Smooth muscle cell (in vitro differentiated cells): ENCODE measurements at regions not wholly inside any gene's neighbourhood (a gene's known extent, or its start where the extent isn't known, plus 50 kb on each side); places are given as distances from the start of the nearest gene placed in this dataset.

Source experiments
- DNase-seq: peaks from one replicate; lab custom pipeline; 2025; ENCODE audit not compliant: unreplicated experiment; lab: John Stamatoyannopoulos, UW
- H2AFZ ChIP-seq: fragments of 200-600 bp; sonication (generic); 2 replicates; pipeline ENCODE4 v1.6.0; 2016; ENCODE audit warnings: antibody characterized with exemption, low read depth, mild to moderate bottlenecking
- H3F3A ChIP-seq: fragments of 200-600 bp; sonication (generic); 2 replicates; pipeline ENCODE4 v1.6.0; 2017; ENCODE audit warnings: antibody characterized with exemption, low read depth
- H3K27ac ChIP-seq: fragments of 200-600 bp; sonication (generic); 2 replicates; pipeline ENCODE4 v1.5.1; 2016; ENCODE audit warnings: low read depth, mild to moderate bottlenecking
- H3K27me3 ChIP-seq: fragments of 200-600 bp; sonication (generic); 2 replicates; pipeline ENCODE4 v1.6.1; 2016; ENCODE audit warnings: low read depth, mild to moderate bottlenecking
- H3K36me3 ChIP-seq: fragments of 200-600 bp; sonication (generic); 2 replicates; pipeline ENCODE4 v1.5.1; 2016; ENCODE audit warnings: low read depth
- H3K4me1 ChIP-seq: fragments of 200-600 bp; sonication (generic); 2 replicates; pipeline ENCODE4 v1.5.1; 2016; ENCODE audit warnings: low read depth
- H3K4me2 ChIP-seq: fragments of 200-600 bp; sonication (generic); 2 replicates; pipeline ENCODE4 v1.6.0; 2016; ENCODE audit warnings: mild to moderate bottlenecking
- H3K4me3 ChIP-seq: fragments of 200-600 bp; sonication (generic); 2 replicates; pipeline ENCODE4 v1.5.1; 2016; ENCODE audit warnings: mild to moderate bottlenecking
- H3K79me2 ChIP-seq: fragments of 200-600 bp; sonication (generic); 2 replicates; pipeline ENCODE4 v1.6.0; 2016; ENCODE audit warnings: low read depth, mild to moderate bottlenecking
- H3K9ac ChIP-seq: fragments of 200-600 bp; sonication (generic); 2 replicates; pipeline ENCODE4 v1.6.0; 2016; ENCODE audit warnings: low read depth
- H3K9me3 ChIP-seq: fragments of 200-600 bp; sonication (generic); replicated peaks from 2 replicates; pipeline ENCODE4 v1.5.1; 2016; ENCODE audit warnings: low read depth
- H4K20me1 ChIP-seq: fragments of 200-600 bp; sonication (generic); 2 replicates; pipeline ENCODE4 v1.6.0; 2016; ENCODE audit warnings: low read depth
- WGBS: methylation state at CpG from one replicate; pipeline ENCODE4 v1.1.7; 2016; ENCODE audit warnings: low lambda C conversion rate; 5-methylcytosine and 5-hydroxymethylcytosine counted together
- TF ChIP-seq, protein P1 (sequence below): fragments of 200-600 bp; sonication (generic); IDR thresholded peaks from 2 replicates; pipeline ENCODE4 v1.5.1; 2017; ENCODE audit warnings: borderline replicate concordance, mild to moderate bottlenecking, antibody characterized with exemption; ENCODE audit not compliant: insufficient read depth, poor library complexity, severe bottlenecking

DNA sequence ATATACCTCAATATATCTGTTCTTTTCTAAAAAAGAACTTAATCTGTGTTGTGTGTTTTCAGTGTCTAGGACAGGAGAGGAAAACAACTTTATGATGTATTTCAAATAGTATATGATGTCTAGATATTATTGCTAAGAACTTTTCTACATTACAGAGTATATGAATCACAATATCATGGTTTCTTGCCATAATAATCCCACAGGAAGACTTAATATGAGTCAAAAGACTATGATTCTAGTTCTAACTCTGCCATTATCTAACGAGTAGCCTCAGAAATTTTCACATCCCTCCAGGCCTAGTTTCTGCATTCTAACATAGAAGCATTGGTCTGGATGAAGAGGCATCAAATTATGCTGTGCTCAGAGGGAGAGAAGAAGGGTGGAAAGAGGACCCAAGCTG, 107.7 kb upstream of the SPRED1 start:
- WGBS: 54% methylated on average over 1 of the region's 1 CpG
- no peak for DNase-seq
- TF ChIP-seq, protein P1, sequence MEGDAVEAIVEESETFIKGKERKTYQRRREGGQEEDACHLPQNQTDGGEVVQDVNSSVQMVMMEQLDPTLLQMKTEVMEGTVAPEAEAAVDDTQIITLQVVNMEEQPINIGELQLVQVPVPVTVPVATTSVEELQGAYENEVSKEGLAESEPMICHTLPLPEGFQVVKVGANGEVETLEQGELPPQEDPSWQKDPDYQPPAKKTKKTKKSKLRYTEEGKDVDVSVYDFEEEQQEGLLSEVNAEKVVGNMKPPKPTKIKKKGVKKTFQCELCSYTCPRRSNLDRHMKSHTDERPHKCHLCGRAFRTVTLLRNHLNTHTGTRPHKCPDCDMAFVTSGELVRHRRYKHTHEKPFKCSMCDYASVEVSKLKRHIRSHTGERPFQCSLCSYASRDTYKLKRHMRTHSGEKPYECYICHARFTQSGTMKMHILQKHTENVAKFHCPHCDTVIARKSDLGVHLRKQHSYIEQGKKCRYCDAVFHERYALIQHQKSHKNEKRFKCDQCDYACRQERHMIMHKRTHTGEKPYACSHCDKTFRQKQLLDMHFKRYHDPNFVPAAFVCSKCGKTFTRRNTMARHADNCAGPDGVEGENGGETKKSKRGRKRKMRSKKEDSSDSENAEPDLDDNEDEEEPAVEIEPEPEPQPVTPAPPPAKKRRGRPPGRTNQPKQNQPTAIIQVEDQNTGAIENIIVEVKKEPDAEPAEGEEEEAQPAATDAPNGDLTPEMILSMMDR: no peak
- Histone ChIP-seq H3K9me3 (peaks cover 10% of the 10 kb centered on the region), H3F3A (no peaks in the 10 kb centered on the region), H3K79me2 (no peaks in the 10 kb centered on the region), H3K27ac (peak overlapping the region; percentile 38), H4K20me1 (no peaks in the 10 kb centered on the region), H3K36me3 (no peaks in the 10 kb centered on the region), H3K4me1 (peaks cover 21% of the 10 kb centered on the region), H3K27me3 (no peaks in the 10 kb centered on the region), H2AFZ (peak overlapping the region; percentile 62), H3K4me3 (no peak overlapping the region), H3K9ac (no peak overlapping the region), H3K4me2 (no peak overlapping the region)

DNA sequence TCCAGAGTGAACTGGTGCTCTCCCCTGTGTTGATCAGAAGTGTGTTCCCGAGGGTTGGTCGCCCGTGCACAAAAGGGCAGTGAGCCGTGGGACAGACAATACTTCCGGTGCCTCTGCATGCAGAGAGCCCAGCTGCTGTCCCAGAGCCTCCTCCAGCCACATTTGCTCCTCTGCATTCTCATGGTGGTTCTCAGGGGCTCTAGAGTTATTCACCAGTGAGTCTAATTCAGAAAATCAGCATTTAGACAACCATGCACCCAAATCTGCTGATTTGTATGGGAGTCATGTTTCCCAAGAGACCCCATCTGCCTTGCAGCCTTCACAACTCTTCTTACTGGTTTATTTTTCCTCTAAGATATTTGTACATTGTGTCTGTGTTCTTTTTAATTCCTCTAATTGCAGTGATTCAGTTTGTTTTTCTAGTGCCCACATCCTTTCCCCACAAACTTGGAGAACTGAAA, 107.0 kb upstream of the SPRED1 start:
- peak overlapping the region; percentile 38 for H3K27ac ChIP-seq
- H3K36me3 ChIP-seq: no peaks in the 10 kb centered on the region
- peak overlapping the region; percentile 62 for H2AFZ ChIP-seq
- no peaks in the 10 kb centered on the region for H3K79me2 ChIP-seq
- no peaks in the 10 kb centered on the region for H3K27me3 ChIP-seq
- no peak overlapping the region for H3K9ac ChIP-seq
- H3K4me1 ChIP-seq: peaks cover 21% of the 10 kb centered on the region
- H3K4me2 ChIP-seq: no peak overlapping the region
- DNase-seq: no peak
- H4K20me1 ChIP-seq: no peaks in the 10 kb centered on the region
- WGBS: 77% methylated on average over 5 of the region's 5 CpGs
- peaks cover 16% of the 10 kb centered on the region for H3K9me3 ChIP-seq
- TF ChIP-seq, protein P1: no peak
- no peaks in the 10 kb centered on the region for H3F3A ChIP-seq
- H3K4me3 ChIP-seq: no peak overlapping the region

DNA sequence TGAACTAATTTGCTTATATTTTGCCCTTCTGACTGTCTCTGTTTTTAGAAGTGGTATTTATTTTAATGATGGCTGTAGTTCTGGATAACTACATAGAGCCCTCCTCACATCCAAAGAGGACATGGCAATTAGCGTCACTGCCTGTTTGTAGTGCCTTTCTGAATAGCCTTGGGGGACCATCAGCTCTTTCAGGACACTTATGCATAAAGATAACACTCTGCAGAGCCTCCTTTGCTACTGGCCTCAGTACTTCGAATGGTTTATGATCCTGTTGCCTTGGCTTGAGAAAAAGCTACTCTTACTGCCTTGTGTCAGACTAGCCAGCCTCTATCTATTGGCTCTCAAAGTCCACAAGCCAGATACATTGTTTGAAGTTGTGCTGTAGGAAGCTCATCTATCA, 105.4 kb upstream of the SPRED1 start:
- H3K27ac ChIP-seq: no peak overlapping the region
- H3K4me2 ChIP-seq: no peak overlapping the region
- H3K79me2 ChIP-seq: no peaks in the 10 kb centered on the region
- H3K9ac ChIP-seq: no peak overlapping the region
- TF ChIP-seq, protein P1: no peak
- no peaks in the 10 kb centered on the region for H3K36me3 ChIP-seq
- H2AFZ ChIP-seq: no peak overlapping the region
- H4K20me1 ChIP-seq: no peaks in the 10 kb centered on the region
- peaks cover 21% of the 10 kb centered on the region for H3K4me1 ChIP-seq
- H3K9me3 ChIP-seq: peaks cover 21% of the 10 kb centered on the region
- WGBS: 15% methylated on average over 2 of the region's 2 CpGs
- no peaks in the 10 kb centered on the region for H3K27me3 ChIP-seq
- no peak overlapping the region for H3K4me3 ChIP-seq
- H3F3A ChIP-seq: no peaks in the 10 kb centered on the region
- DNase-seq: no peak

DNA sequence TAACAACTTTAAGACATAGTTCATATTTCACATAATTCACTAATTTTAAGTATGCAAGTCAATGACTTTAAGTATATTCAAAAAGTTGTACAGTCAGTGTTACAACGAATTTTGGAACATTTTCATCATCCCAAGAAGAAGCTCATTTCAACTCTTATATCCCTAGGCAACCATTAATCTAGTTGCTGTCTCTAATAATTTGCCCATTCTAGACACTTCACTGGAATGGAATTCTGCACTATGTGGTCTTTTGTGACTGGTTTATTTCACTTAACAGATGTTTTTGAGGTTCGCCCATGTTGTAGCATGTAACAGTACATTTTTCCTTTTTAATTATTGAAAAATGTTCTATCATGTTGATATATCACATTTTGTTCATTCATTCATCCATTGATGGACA, 104.2 kb upstream of the SPRED1 start:
- Histone ChIP-seq H3K4me2 (no peak overlapping the region), H3K4me3 (no peak overlapping the region), H3K27ac (no peak overlapping the region), H2AFZ (no peak overlapping the region), H3K36me3 (no peaks in the 10 kb centered on the region), H3K79me2 (no peaks in the 10 kb centered on the region), H3F3A (no peaks in the 10 kb centered on the region), H3K9me3 (peaks cover 21% of the 10 kb centered on the region), H3K9ac (no peak overlapping the region), H3K27me3 (no peaks in the 10 kb centered on the region), H3K4me1 (peaks cover 21% of the 10 kb centered on the region), H4K20me1 (no peaks in the 10 kb centered on the region)
- 82% methylated on average over 2 of the region's 2 CpGs for WGBS
- DNase-seq: no peak
- TF ChIP-seq, protein P1: no peak
